DOHH2 (cell line): ENCODE measurements at regions not wholly inside any gene's neighbourhood (a gene's known extent, or its start where the extent isn't known, plus 50 kb on each side); places are given as distances from the start of the nearest gene placed in this dataset.

ENCODE experiments used
- H3F3A ChIP-seq: fragments of 200-600 bp; sonication (generic), shearing (Covaris generic); 2 replicates; pipeline ENCODE4 v1.6.0; 2016; ENCODE audit warnings: antibody characterized with exemption, mild to moderate bottlenecking; ENCODE audit not compliant: control insufficient read depth, insufficient read depth
- H3K27ac ChIP-seq: fragments of 200-600 bp; sonication (generic); 2 replicates; pipeline ENCODE4 v1.5.1; 2014; ENCODE audit warnings: low read depth, mild to moderate bottlenecking, low read length, moderate library complexity
- H3K27me3 ChIP-seq: fragments of 200-600 bp; sonication (generic); 2 replicates; pipeline ENCODE4 v1.6.1; 2014; ENCODE audit warnings: mild to moderate bottlenecking, low read length, mixed read lengths; ENCODE audit not compliant: control insufficient read depth
- H3K36me3 ChIP-seq: fragments of 200-600 bp; sonication (generic); 2 replicates; pipeline ENCODE4 v1.6.1; 2014; ENCODE audit warnings: mild to moderate bottlenecking, low read length, moderate library complexity, mixed read lengths; ENCODE audit not compliant: control insufficient read depth
- H3K4me1 ChIP-seq: fragments of 200-600 bp; sonication (generic); 2 replicates; pipeline ENCODE4 v1.6.1; 2014; ENCODE audit warnings: mild to moderate bottlenecking, low read length, mixed read lengths; ENCODE audit not compliant: control insufficient read depth
- H3K4me2 ChIP-seq: fragments of 200-600 bp; sonication (generic); 2 replicates; pipeline ENCODE4 v1.6.0; 2014; ENCODE audit warnings: mild to moderate bottlenecking, low read length, moderate library complexity
- H3K4me3 ChIP-seq: fragments of 200-600 bp; sonication (generic); 2 replicates; pipeline ENCODE4 v1.5.1; 2014; ENCODE audit warnings: mild to moderate bottlenecking, low read length, mixed read lengths
- H3K79me2 ChIP-seq: fragments of 200-600 bp; sonication (generic); 2 replicates; pipeline ENCODE4 v1.6.1; 2014; ENCODE audit warnings: mild to moderate bottlenecking, low read length, mixed read lengths; ENCODE audit not compliant: control insufficient read depth
- H3K9me2 ChIP-seq: fragments of 200-600 bp; sonication (generic); replicated peaks from 2 replicates; pipeline ENCODE4 v1.6.1; 2014; ENCODE audit warnings: mild to moderate bottlenecking, low read length, mixed read lengths; ENCODE audit not compliant: control insufficient read depth
- H3K9me3 ChIP-seq: fragments of 200-600 bp; sonication (generic); 2 replicates; pipeline ENCODE4 v1.6.1; 2014; ENCODE audit warnings: antibody characterized with exemption, low read length, mixed read lengths; ENCODE audit not compliant: control insufficient read depth, insufficient read depth
- H4K20me1 ChIP-seq: fragments of 200-600 bp; sonication (generic); 2 replicates; pipeline ENCODE4 v1.6.0; 2014; ENCODE audit warnings: low read depth, mild to moderate bottlenecking, antibody characterized with exemption, low read length, moderate library complexity; ENCODE audit not compliant: control insufficient read depth, insufficient read depth
- CTCF ChIP-seq: fragments of 200-600 bp; sonication (generic); IDR thresholded peaks from one replicate; pipeline ENCODE4 v1.5.1; 2014; ENCODE audit warnings: antibody characterized with exemption, mild to moderate bottlenecking, low read depth, low read length; ENCODE audit not compliant: poor library complexity, severe bottlenecking
- EZH2phosphoT487 ChIP-seq: fragments of 200-600 bp; sonication (generic); IDR thresholded peaks from 2 replicates; pipeline ENCODE4 v1.6.1; 2017; ENCODE audit warnings: borderline replicate concordance, mild to moderate bottlenecking, antibody characterized with exemption, low read length, moderate library complexity, mixed read lengths

GRCh38 chr1:47572731-47573430, 135.0 kb downstream of the FOXD2 start:
- H3K9me3 ChIP-seq, result no peaks in the 10 kb centered on the region
- H3F3A ChIP-seq, result no peaks in the 10 kb centered on the region
- no peaks in the 10 kb centered on the region for H3K27me3 ChIP-seq
- H3K4me1 ChIP-seq, result no peaks in the 10 kb centered on the region
- H4K20me1 ChIP-seq, result no peaks in the 10 kb centered on the region
- no peak overlapping the region for H3K4me3 ChIP-seq
- no peaks in the 10 kb centered on the region for H3K9me2 ChIP-seq
- H3K36me3 ChIP-seq, result no peaks in the 10 kb centered on the region
- no peaks in the 10 kb centered on the region for H3K79me2 ChIP-seq
- H3K27ac ChIP-seq, result no peak overlapping the region
- TF ChIP-seq EZH2phosphoT487 (no peak), CTCF (no peak)
- no peak overlapping the region for H3K4me2 ChIP-seq

GRCh38 chr1:47574451-47575165, 136.8 kb downstream of the FOXD2 start:
- Histone ChIP-seq H3K36me3 (no peaks in the 10 kb centered on the region), H3K79me2 (no peaks in the 10 kb centered on the region), H3K9me2 (no peaks in the 10 kb centered on the region), H3K27me3 (no peaks in the 10 kb centered on the region), H3K9me3 (no peaks in the 10 kb centered on the region), H3F3A (no peaks in the 10 kb centered on the region), H3K4me1 (no peaks in the 10 kb centered on the region), H4K20me1 (no peaks in the 10 kb centered on the region), H3K4me2 (no peak overlapping the region), H3K4me3 (no peak overlapping the region), H3K27ac (no peak overlapping the region)
- TF ChIP-seq CTCF (no peak), EZH2phosphoT487 (no peak)

GRCh38 chr1:47575855-47576757, 138.3 kb downstream of the FOXD2 start:
- TF ChIP-seq EZH2phosphoT487 (no peak), CTCF (no peak)
- H3K36me3 ChIP-seq, result no peaks in the 10 kb centered on the region
- no peaks in the 10 kb centered on the region for H3K4me1 ChIP-seq
- H3K9me3 ChIP-seq, result no peaks in the 10 kb centered on the region
- H3F3A ChIP-seq, result no peaks in the 10 kb centered on the region
- H3K27me3 ChIP-seq, result peaks cover 2% of the 10 kb centered on the region
- H3K9me2 ChIP-seq, result no peaks in the 10 kb centered on the region
- H3K4me3 ChIP-seq, result no peak overlapping the region
- H3K4me2 ChIP-seq, result no peak overlapping the region
- no peaks in the 10 kb centered on the region for H3K79me2 ChIP-seq
- no peaks in the 10 kb centered on the region for H4K20me1 ChIP-seq
- no peak overlapping the region for H3K27ac ChIP-seq
